GM20000 (cell line): ENCODE measurements at regions not wholly inside any gene's neighbourhood (a gene's known extent, or its start where the extent isn't known, plus 50 kb on each side); places are given as distances from the start of the nearest gene placed in this dataset.
"Not testable (repeated sequence)": the region's sequence is repeated elsewhere in the genome, so short reads cannot be mapped to it uniquely, and the experiment has no call there.

ENCODE experiments used
- DNase-seq: peaks from one replicate; pipeline ENCODE4 v3.0.0; 2012; ENCODE audit warnings: low spot score
- CTCF ChIP-seq: IDR thresholded peaks from 2 replicates; pipeline ENCODE4 v1.5.1; 2012; ENCODE audit warnings: mild to moderate bottlenecking, control low read depth; ENCODE audit errors: extremely low read depth, missing control alignments

- DNase-seq, result no peak
- TF ChIP-seq CTCF, result no peak
Measured at GRCh38 chr4:66475596-66475995, 805.3 kb upstream of the EPHA5 start.

GRCh38 chr4:66465111-66465510, 794.8 kb upstream of the EPHA5 start:
- DNase-seq, result no peak
- TF ChIP-seq CTCF, result no peak

GRCh38 chr4:66462890-66463289, 792.6 kb upstream of the EPHA5 start:
- DNase-seq, result not testable (repeated sequence)

GRCh38 chr4:66451741-66452140, 781.5 kb upstream of the EPHA5 start:
- DNase-seq, result no peak
- no peak for TF ChIP-seq CTCF

GRCh38 chr4:66443008-66443407, 772.7 kb upstream of the EPHA5 start:
- DNase-seq, result no peak
- no peak for TF ChIP-seq CTCF

GRCh38 chr4:66439508-66439907, 769.2 kb upstream of the EPHA5 start:
- DNase-seq, result no peak
- TF ChIP-seq CTCF, result no peak

GRCh38 chr4:66433706-66434105, 763.4 kb upstream of the EPHA5 start:
- no peak for TF ChIP-seq CTCF
- no peak for DNase-seq

GRCh38 chr4:66430856-66431255, 760.6 kb upstream of the EPHA5 start:
- no peak for TF ChIP-seq CTCF
- no peak for DNase-seq
